GM18499 (cell line): ENCODE measurements at regions not wholly inside any gene's neighbourhood (a gene's known extent, or its start where the extent isn't known, plus 50 kb on each side); places are given as distances from the start of the nearest gene placed in this dataset.
"Not testable (repeated sequence)": the region's sequence is repeated elsewhere in the genome, so short reads cannot be mapped to it uniquely, and the experiment has no call there.

ENCODE experiments used
- ATAC-seq: cut with Tn5 transposase; IDR thresholded peaks from one replicate; pipeline ENCODE4 v1.9.1; 2021; ENCODE audit warnings: moderate number of reproducible peaks; ENCODE audit not compliant: insufficient read depth, unreplicated experiment

GRCh38 chr5:67897980-67898379 lies 317.6 kb upstream of the PIK3R1 start:
- ATAC-seq, result no peak

GRCh38 chr5:67897431-67897830 lies 318.1 kb upstream of the PIK3R1 start:
- no peak for ATAC-seq

- no peak for ATAC-seq
These were observed 318.6 kb upstream of the PIK3R1 start for GRCh38 chr5:67896930-67897313.

GRCh38 chr5:67896311-67896929 lies 319.1 kb upstream of the PIK3R1 start:
- no peak for ATAC-seq

GRCh38 chr5:67889870-67890269 lies 325.7 kb upstream of the PIK3R1 start:
- not testable (repeated sequence) for ATAC-seq

GRCh38 chr5:67887748-67888161 lies 327.8 kb upstream of the PIK3R1 start:
- no peak for ATAC-seq

GRCh38 chr5:67886761-67887160 lies 328.8 kb upstream of the PIK3R1 start:
- ATAC-seq, result no peak

- ATAC-seq, result no peak
These were observed 334.7 kb upstream of the PIK3R1 start for GRCh38 chr5:67880876-67881275.

GRCh38 chr5:67880511-67880805 lies 335.1 kb upstream of the PIK3R1 start:
- ATAC-seq, result no peak

GRCh38 chr5:67879620-67880510 lies 335.7 kb upstream of the PIK3R1 start:
- no peak for ATAC-seq

GRCh38 chr5:67878933-67879332 lies 336.6 kb upstream of the PIK3R1 start:
- no peak for ATAC-seq

GRCh38 chr5:67876371-67876770 lies 339.2 kb upstream of the PIK3R1 start:
- no peak for ATAC-seq

GRCh38 chr5:67875601-67876000 lies 340.0 kb upstream of the PIK3R1 start:
- ATAC-seq, result no peak

GRCh38 chr5:67873935-67874334 lies 341.6 kb upstream of the PIK3R1 start:
- no peak for ATAC-seq

GRCh38 chr5:67870662-67871061 lies 344.9 kb upstream of the PIK3R1 start:
- ATAC-seq, result no peak

GRCh38 chr5:67864335-67864734 lies 351.2 kb upstream of the PIK3R1 start:
- ATAC-seq, result not testable (repeated sequence)

- ATAC-seq, result no peak
These were observed 357.0 kb upstream of the PIK3R1 start for GRCh38 chr5:67858471-67859031.

GRCh38 chr5:67857502-67857901 lies 358.1 kb upstream of the PIK3R1 start:
- no peak for ATAC-seq

GRCh38 chr5:67855523-67855922 lies 360.0 kb upstream of the PIK3R1 start:
- ATAC-seq, result no peak

- not testable (repeated sequence) for ATAC-seq
These were observed 364.6 kb upstream of the PIK3R1 start for GRCh38 chr5:67850906-67851305.

GRCh38 chr5:67844924-67845323 lies 370.6 kb upstream of the PIK3R1 start:
- no peak for ATAC-seq

- no peak for ATAC-seq
These were observed 372.8 kb upstream of the PIK3R1 start for GRCh38 chr5:67842806-67843205.
